Inferior parietal cortex (tissue), 1 donor: ENCODE measurements at regions not wholly inside any gene's neighbourhood (a gene's known extent, or its start where the extent isn't known, plus 50 kb on each side); places are given as distances from the start of the nearest gene placed in this dataset.
"Not testable (repeated sequence)": the region's sequence is repeated elsewhere in the genome, so short reads cannot be mapped to it uniquely, and the experiment has no call there.

Source experiments
- DNase-seq: peaks from one replicate; pipeline ENCODE4 v3.0.0-alpha.2; 2016; ENCODE audit errors: extremely low spot score

DNA sequence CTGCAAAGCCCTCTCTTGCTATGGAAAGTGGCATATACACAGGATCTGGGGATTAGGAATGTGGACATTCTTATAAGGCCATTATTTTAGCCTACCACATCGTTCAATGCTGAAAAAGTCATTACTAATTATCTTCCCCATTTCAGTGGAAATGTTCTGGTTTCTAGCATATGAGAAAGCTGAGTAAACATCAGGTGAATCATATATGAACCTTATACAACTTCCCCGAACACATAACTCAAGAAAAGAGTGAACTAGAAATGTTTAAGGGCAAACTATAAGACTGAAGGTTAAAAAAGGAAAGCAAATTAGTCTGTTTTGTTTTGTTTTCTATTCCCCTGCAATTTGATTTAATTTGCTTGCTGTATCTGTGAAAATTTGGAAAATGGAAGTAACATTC is 62.5 kb upstream of the SEC22B start:
- not testable (repeated sequence) for DNase-seq

DNA sequence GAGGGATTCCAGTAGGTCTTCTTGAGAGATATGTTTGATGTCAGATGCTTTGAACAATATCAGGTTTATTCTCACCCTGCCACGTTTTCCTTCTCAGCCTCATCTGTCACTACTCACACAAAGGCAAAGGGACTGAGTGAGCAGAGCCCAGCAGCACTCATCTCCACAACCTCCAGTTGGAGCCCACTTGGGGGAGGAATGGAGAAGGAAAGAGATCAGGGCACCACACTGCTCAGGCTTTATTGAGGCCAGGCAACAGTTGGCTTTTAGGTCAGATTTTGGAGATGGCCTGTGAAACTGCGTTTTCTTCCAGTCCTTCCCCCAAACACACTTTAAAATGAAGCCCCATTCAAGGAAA is 57.3 kb upstream of the SEC22B start:
- not testable (repeated sequence) for DNase-seq

DNA sequence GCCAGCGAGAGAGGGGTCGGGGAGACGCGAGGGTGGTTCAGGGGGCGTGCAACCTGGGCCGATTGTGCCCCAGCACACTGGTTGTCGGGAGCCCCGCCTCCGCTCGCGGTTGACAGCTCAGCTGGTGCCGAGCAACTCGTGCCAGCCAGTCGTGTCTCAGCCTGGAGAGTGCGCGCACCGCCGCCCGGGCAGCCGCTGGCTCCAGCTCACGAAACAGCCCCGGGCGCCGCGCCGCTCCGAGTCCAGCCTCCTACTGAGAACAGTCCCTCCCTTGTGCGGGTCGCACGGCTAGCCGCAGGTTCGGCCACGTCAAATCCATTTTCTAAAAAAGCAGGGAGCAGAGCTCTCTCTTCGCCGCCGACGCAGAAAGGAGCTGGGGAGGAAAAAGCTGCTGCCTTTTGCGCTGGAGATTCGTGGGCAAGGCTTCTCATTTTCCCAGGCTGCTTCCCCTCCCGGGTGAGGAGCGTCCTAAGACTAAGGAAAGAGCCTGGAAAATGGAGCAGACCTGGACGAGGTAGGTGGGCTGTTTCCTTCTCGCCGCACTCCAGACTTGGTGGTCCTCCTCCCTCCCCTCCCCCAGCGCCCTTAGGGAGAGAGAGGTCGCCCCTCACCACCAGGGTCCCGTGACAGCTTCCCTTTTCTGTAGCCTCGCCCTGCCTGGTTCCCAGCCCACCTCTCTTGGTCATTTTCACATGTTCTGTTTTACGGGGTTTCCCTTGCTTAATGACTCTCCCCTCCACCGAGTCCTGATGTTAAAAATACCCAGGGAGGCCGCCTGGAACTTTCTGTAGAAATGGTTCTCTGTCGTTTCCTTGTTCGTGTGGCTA is 56.7 kb upstream of the SEC22B start:
- not testable (repeated sequence) for DNase-seq

DNA sequence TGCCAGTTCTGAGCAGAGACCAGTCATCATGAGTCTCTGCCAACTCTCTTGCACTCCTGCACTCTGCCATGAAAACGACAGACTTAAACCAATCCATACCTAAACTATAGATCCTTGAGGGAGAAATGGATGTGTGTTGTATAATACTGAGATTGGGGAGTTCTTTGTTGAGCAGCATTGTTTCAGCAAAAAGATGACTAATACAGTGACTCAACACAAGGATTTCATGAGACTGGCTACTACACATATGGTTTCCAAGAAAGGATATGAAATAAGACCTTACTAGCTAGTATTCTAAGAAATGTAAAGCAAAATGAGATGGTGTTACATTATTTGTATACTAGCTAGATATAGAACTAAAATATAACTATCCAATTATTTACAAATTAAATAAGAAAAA is 53.5 kb upstream of the SEC22B start:
- DNase-seq = not testable (repeated sequence)
